ENCODE measurements at regions not wholly inside any gene's neighbourhood (a gene's known extent, or its start where the extent isn't known, plus 50 kb on each side); places are given as distances from the start of the nearest gene placed in this dataset.

GRCh38 chr13:58633226-58633625, 1001.7 kb downstream of the PCDH17 start:
- no peak for TF ChIP-seq CTCF (IDR thresholded peaks at IDR 0.05)
- TF ChIP-seq POLR2A (IDR thresholded peaks at IDR 0.05), result no peak

All from upper lobe of left lung (tissue), 4 donors.